IPS-18a (cell line): ENCODE measurements at regions not wholly inside any gene's neighbourhood (a gene's known extent, or its start where the extent isn't known, plus 50 kb on each side); places are given as distances from the start of the nearest gene placed in this dataset.
"Not testable (repeated sequence)": the region's sequence is repeated elsewhere in the genome, so short reads cannot be mapped to it uniquely, and the experiment has no call there.

Experiments
- H3K27ac ChIP-seq: one replicate; pipeline ENCODE4 v1.5.1; 2013; ENCODE audit warnings: low read length
- H3K27me3 ChIP-seq: one replicate; pipeline ENCODE4 v1.6.1; 2013; ENCODE audit warnings: mild to moderate bottlenecking, low read length; ENCODE audit not compliant: control insufficient read depth, insufficient read depth
- H3K36me3 ChIP-seq: one replicate; pipeline ENCODE4 v1.6.1; 2013; ENCODE audit warnings: low read depth, low read length; ENCODE audit not compliant: control insufficient read depth
- H3K4me1 ChIP-seq: one replicate; pipeline ENCODE4 v1.6.1; 2013; ENCODE audit warnings: low read depth, low read length; ENCODE audit not compliant: control insufficient read depth
- H3K4me3 ChIP-seq: one replicate; pipeline ENCODE4 v1.5.1; 2013; ENCODE audit warnings: low read length
- H3K9ac ChIP-seq: one replicate; pipeline ENCODE4 v1.6.1; 2013; ENCODE audit warnings: mild to moderate bottlenecking, low read length, moderate library complexity
- H3K9me3 ChIP-seq: one replicate; pipeline ENCODE4 v1.6.1; 2013; ENCODE audit warnings: low read depth, low read length; ENCODE audit not compliant: control insufficient read depth

- Histone ChIP-seq H3K27ac (no peak overlapping the region), H3K9ac (no peak overlapping the region)
Observed at GRCh38 chr15:31499236-31499952, 172.8 kb downstream of the KLF13 start.

GRCh38 chr15:31499953-31500765 lies 173.5 kb downstream of the KLF13 start:
- Histone ChIP-seq H3K36me3 (no peaks in the 10 kb centered on the region), H3K27ac (no peak overlapping the region), H3K4me3 (no peak overlapping the region), H3K9ac (no peak overlapping the region), H3K4me1 (no peaks in the 10 kb centered on the region), H3K9me3 (no peaks in the 10 kb centered on the region), H3K27me3 (no peaks in the 10 kb centered on the region)

More at GRCh38 chr15:31499236-31499952, 172.8 kb downstream of the KLF13 start:
- no peaks in the 10 kb centered on the region for H3K9me3 ChIP-seq
- H3K4me3 ChIP-seq, result no peak overlapping the region
- no peaks in the 10 kb centered on the region for H3K4me1 ChIP-seq
- H3K27me3 ChIP-seq, result no peaks in the 10 kb centered on the region
- H3K36me3 ChIP-seq, result no peaks in the 10 kb centered on the region

- H3K9me3 ChIP-seq, result no peaks in the 10 kb centered on the region
- H3K36me3 ChIP-seq, result no peaks in the 10 kb centered on the region
- no peak overlapping the region for H3K27ac ChIP-seq
Observed at GRCh38 chr15:31500766-31501449, 174.3 kb downstream of the KLF13 start.

GRCh38 chr15:31501536-31502157 lies 175.0 kb downstream of the KLF13 start:
- Histone ChIP-seq H3K36me3 (no peaks in the 10 kb centered on the region), H3K9ac (no peak overlapping the region), H3K27me3 (no peaks in the 10 kb centered on the region), H3K9me3 (no peaks in the 10 kb centered on the region), H3K27ac (no peak overlapping the region), H3K4me3 (no peak overlapping the region), H3K4me1 (no peaks in the 10 kb centered on the region)

More at GRCh38 chr15:31500766-31501449, 174.3 kb downstream of the KLF13 start:
- Histone ChIP-seq H3K27me3 (no peaks in the 10 kb centered on the region), H3K9ac (no peak overlapping the region), H3K4me1 (no peaks in the 10 kb centered on the region), H3K4me3 (no peak overlapping the region)

GRCh38 chr15:31502541-31503229 lies 176.1 kb downstream of the KLF13 start:
- no peaks in the 10 kb centered on the region for H3K36me3 ChIP-seq
- no peaks in the 10 kb centered on the region for H3K9me3 ChIP-seq
- H3K9ac ChIP-seq, result no peak overlapping the region
- H3K4me1 ChIP-seq, result no peaks in the 10 kb centered on the region
- H3K4me3 ChIP-seq, result no peak overlapping the region
- no peaks in the 10 kb centered on the region for H3K27me3 ChIP-seq
- no peak overlapping the region for H3K27ac ChIP-seq

GRCh38 chr15:31503256-31503655 lies 176.6 kb downstream of the KLF13 start:
- no peak overlapping the region for H3K4me3 ChIP-seq
- no peaks in the 10 kb centered on the region for H3K9me3 ChIP-seq
- no peaks in the 10 kb centered on the region for H3K36me3 ChIP-seq
- H3K27me3 ChIP-seq, result no peaks in the 10 kb centered on the region
- no peak overlapping the region for H3K27ac ChIP-seq
- no peak overlapping the region for H3K9ac ChIP-seq
- no peaks in the 10 kb centered on the region for H3K4me1 ChIP-seq

GRCh38 chr15:31503758-31504461 lies 177.3 kb downstream of the KLF13 start:
- Histone ChIP-seq H3K36me3 (no peaks in the 10 kb centered on the region), H3K9me3 (no peaks in the 10 kb centered on the region), H3K4me1 (no peaks in the 10 kb centered on the region), H3K27me3 (no peaks in the 10 kb centered on the region), H3K4me3 (no peak overlapping the region), H3K27ac (no peak overlapping the region), H3K9ac (no peak overlapping the region)

GRCh38 chr15:31504462-31504839 lies 177.8 kb downstream of the KLF13 start:
- no peaks in the 10 kb centered on the region for H3K36me3 ChIP-seq
- no peaks in the 10 kb centered on the region for H3K9me3 ChIP-seq
- H3K9ac ChIP-seq, result no peak overlapping the region
- H3K4me3 ChIP-seq, result no peak overlapping the region
- H3K4me1 ChIP-seq, result no peaks in the 10 kb centered on the region
- no peaks in the 10 kb centered on the region for H3K27me3 ChIP-seq
- no peak overlapping the region for H3K27ac ChIP-seq

GRCh38 chr15:31507573-31507972 lies 180.9 kb downstream of the KLF13 start:
- not testable (repeated sequence) for H3K4me1 ChIP-seq, H3K9me3 ChIP-seq, H3K4me3 ChIP-seq, H3K27me3 ChIP-seq, H3K27ac ChIP-seq, H3K9ac ChIP-seq, H3K36me3 ChIP-seq

GRCh38 chr15:31508656-31509055 lies 182.0 kb downstream of the KLF13 start:
- H3K36me3 ChIP-seq, result no peaks in the 10 kb centered on the region
- H3K4me3 ChIP-seq, result no peak overlapping the region
- no peaks in the 10 kb centered on the region for H3K27me3 ChIP-seq
- H3K27ac ChIP-seq, result no peak overlapping the region
- no peaks in the 10 kb centered on the region for H3K4me1 ChIP-seq
- H3K9ac ChIP-seq, result no peak overlapping the region
- H3K9me3 ChIP-seq, result no peaks in the 10 kb centered on the region
